ENCODE measurements at regions not wholly inside any gene's neighbourhood (a gene's known extent, or its start where the extent isn't known, plus 50 kb on each side); places are given as distances from the start of the nearest gene placed in this dataset.

- Histone ChIP-seq H4K20me1 (ENCODE audit: insufficient read depth, low read length) (no peaks in the 10 kb centered on the region), H3K27ac (ENCODE audit: low read depth, low read length) (no peak overlapping the region), H3K79me2 (ENCODE audit: insufficient read depth, low read length) (no peaks in the 10 kb centered on the region), H3K4me3 (ENCODE audit: insufficient read depth, low read length) (no peak overlapping the region), H3K4me2 (ENCODE audit: insufficient read depth, low read length) (no peak overlapping the region), H3K4me1 (ENCODE audit: insufficient read depth, low read length) (peaks cover 35% of the 10 kb centered on the region), H3K36me3 (ENCODE audit: insufficient read depth, low read length) (no peaks in the 10 kb centered on the region), H3K9me3 (ENCODE audit: low read depth, low read length) (no peaks in the 10 kb centered on the region), H3K27me3 (ENCODE audit: insufficient read depth, low read length) (no peaks in the 10 kb centered on the region), H2AFZ (ENCODE audit: low read length) (no peak overlapping the region)
- TF ChIP-seq CTCF (IDR thresholded peaks at IDR 0.05; ENCODE audit: extremely low read depth, low read depth, low read length): no peak
- no peak for DNase-seq (ENCODE audit: insufficient read length, low spot score, missing footprints)
Observed at GRCh38 chr13:30123575-30123974, 183.8 kb downstream of the KATNAL1 start.

- Histone ChIP-seq H3K4me3 (ENCODE audit: insufficient read depth, low read length) (no peak overlapping the region), H4K20me1 (ENCODE audit: insufficient read depth, low read length) (no peaks in the 10 kb centered on the region), H2AFZ (ENCODE audit: low read length) (no peak overlapping the region), H3K27ac (ENCODE audit: low read depth, low read length) (no peak overlapping the region), H3K36me3 (ENCODE audit: insufficient read depth, low read length) (no peaks in the 10 kb centered on the region), H3K4me2 (ENCODE audit: insufficient read depth, low read length) (no peak overlapping the region), H3K9me3 (ENCODE audit: low read depth, low read length) (no peaks in the 10 kb centered on the region), H3K27me3 (ENCODE audit: insufficient read depth, low read length) (no peaks in the 10 kb centered on the region), H3K4me1 (ENCODE audit: insufficient read depth, low read length) (peaks cover 29% of the 10 kb centered on the region), H3K79me2 (ENCODE audit: insufficient read depth, low read length) (no peaks in the 10 kb centered on the region)
- DNase-seq (ENCODE audit: insufficient read length, low spot score, missing footprints): no peak
- no peak for TF ChIP-seq CTCF (IDR thresholded peaks at IDR 0.05; ENCODE audit: extremely low read depth, low read depth, low read length)
Observed at GRCh38 chr13:30121666-30122065, 185.7 kb downstream of the KATNAL1 start.

GRCh38 chr13:30121244-30121643 lies 186.1 kb downstream of the KATNAL1 start:
- Histone ChIP-seq H3K4me3 (ENCODE audit: insufficient read depth, low read length) (no peak overlapping the region), H3K79me2 (ENCODE audit: insufficient read depth, low read length) (no peaks in the 10 kb centered on the region), H3K27me3 (ENCODE audit: insufficient read depth, low read length) (no peaks in the 10 kb centered on the region), H3K4me2 (ENCODE audit: insufficient read depth, low read length) (no peak overlapping the region), H3K4me1 (ENCODE audit: insufficient read depth, low read length) (peaks cover 24% of the 10 kb centered on the region), H3K9me3 (ENCODE audit: low read depth, low read length) (no peaks in the 10 kb centered on the region), H3K27ac (ENCODE audit: low read depth, low read length) (no peak overlapping the region), H2AFZ (ENCODE audit: low read length) (no peak overlapping the region), H3K36me3 (ENCODE audit: insufficient read depth, low read length) (no peaks in the 10 kb centered on the region), H4K20me1 (ENCODE audit: insufficient read depth, low read length) (no peaks in the 10 kb centered on the region)
- no peak for TF ChIP-seq CTCF (IDR thresholded peaks at IDR 0.05; ENCODE audit: extremely low read depth, low read depth, low read length)
- no peak for DNase-seq (ENCODE audit: insufficient read length, low spot score, missing footprints)

- no peaks in the 10 kb centered on the region for H3K27me3 ChIP-seq (ENCODE audit: insufficient read depth, low read length)
- TF ChIP-seq CTCF (IDR thresholded peaks at IDR 0.05; ENCODE audit: extremely low read depth, low read depth, low read length): no peak
- no peak for DNase-seq (ENCODE audit: insufficient read length, low spot score, missing footprints)
- peak overlapping the region; percentile 55 for H3K4me2 ChIP-seq (ENCODE audit: insufficient read depth, low read length)
- H3K27ac ChIP-seq (ENCODE audit: low read depth, low read length): no peak overlapping the region
- no peak overlapping the region for H3K4me3 ChIP-seq (ENCODE audit: insufficient read depth, low read length)
- H3K36me3 ChIP-seq (ENCODE audit: insufficient read depth, low read length): no peaks in the 10 kb centered on the region
- H4K20me1 ChIP-seq (ENCODE audit: insufficient read depth, low read length): no peaks in the 10 kb centered on the region
- peaks cover 18% of the 10 kb centered on the region for H3K4me1 ChIP-seq (ENCODE audit: insufficient read depth, low read length)
- no peaks in the 10 kb centered on the region for H3K9me3 ChIP-seq (ENCODE audit: low read depth, low read length)
- H3K79me2 ChIP-seq (ENCODE audit: insufficient read depth, low read length): no peaks in the 10 kb centered on the region
- no peak overlapping the region for H2AFZ ChIP-seq (ENCODE audit: low read length)
Observed at GRCh38 chr13:30120133-30120822, 187.1 kb downstream of the KATNAL1 start.
